ENCODE measurements at regions not wholly inside any gene's neighbourhood (a gene's known extent, or its start where the extent isn't known, plus 50 kb on each side); places are given as distances from the start of the nearest gene placed in this dataset.
A peak's percentile ranks its signal among the peaks of the same experiment; 100 is the strongest.

DNA sequence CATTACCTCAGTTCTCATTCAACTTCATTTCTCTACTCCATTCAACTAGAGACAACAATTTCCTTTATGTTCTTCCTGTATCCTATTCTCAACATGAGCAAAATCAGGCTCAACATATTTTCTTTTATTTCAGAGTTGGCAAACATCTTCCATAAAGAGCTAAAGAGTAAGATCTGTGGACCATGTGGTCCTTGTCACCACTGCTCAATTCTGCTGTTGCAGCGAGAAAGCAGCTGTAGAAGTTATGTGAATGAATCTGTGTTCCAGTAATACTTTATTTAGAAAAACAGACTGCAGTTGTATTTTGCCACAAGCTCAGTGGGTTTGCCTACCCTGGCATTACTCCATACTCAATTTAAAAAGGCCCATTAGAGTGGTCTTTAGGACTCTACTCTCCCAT lies 2057.3 kb downstream of the ARAP2 start:
- no peak for DNase-seq

DNA sequence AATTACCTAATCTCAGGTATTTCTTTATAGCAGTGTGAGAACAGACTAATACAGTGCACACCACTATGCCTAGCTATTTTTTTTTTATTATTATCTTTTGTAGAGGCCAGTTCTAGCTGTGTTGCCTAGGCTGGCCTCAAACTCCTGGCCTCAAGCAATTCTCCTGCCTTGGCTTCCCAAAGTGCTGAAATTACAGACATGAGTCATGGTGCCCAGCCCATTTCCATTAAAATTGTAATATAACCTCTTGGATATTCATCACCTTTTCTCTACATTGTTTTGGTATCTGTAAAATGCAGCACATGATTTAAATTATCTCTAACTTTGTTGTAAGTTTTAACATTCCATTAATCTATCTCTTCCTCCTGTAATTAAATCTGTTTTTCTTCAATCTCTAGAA lies 2052.9 kb downstream of the ARAP2 start:
- DNase-seq, result peak; percentile 29

DNA sequence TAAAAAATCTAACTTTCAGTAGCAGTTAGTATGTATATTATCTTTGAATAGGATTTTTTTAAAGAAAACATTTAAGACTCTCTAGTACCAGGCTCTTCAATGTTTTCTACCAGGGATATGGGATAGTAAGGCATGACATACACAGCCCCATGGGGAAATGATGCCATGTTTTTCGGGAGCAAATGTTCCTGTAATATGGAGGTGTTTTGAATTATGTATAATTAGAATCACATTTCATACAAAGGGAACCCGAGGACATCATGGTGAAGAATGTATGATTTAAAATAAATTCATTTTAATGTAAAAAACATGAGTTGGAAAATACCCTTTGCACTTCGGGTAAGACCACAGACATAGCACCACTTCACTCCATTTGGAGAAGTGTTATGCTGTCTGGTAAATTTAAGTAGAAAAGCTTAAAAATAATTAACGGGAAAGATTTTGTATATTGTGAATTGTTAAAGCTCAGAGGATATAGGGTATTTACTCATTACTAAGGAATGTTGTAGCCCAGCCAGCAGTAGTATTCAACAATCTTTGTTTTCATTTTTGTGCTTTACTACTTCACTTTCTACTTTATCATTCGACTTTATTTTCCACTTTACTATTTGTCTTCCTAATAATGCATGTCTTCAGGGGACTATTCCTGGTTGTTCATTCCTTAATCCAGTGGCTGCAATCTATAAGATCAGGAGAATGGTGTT lies 2050.7 kb downstream of the ARAP2 start:
- DNase-seq, result peak; percentile 73

DNA sequence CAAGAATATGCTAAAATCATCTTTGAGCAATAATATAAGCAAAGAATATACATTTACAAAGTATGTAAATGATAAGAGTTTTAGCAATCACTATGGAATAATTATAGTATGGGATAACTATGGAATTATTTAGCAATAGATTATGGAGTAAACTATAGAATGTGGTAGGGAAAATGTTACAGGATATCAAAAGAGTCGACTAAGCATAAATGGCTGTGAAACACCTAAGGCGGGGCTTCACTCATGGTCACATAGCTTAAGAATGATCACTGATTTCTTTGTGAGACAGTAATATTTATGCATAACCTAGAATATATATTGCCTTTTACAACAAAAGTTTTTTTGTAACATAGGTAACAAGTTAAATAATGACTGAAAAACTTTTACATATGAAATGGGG lies 2049.7 kb downstream of the ARAP2 start:
- DNase-seq, result no peak

DNA sequence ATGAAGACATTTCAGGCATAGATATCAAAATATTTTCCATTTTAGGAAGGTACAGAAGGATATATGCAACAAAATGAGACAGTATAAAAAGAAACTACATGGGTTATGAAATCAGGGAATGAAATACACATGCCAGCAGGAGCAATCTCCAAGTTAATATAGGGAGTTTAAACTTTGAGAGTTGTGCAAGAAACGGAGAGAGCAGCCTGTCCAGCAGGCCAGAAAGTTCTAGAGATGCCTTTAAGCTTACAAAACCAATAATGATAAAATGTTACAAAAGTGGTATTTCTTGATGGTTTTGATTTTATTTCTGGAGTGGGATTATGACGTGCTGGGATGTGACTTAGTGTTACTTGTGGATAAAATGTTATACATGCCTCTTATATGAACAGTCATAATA lies 2047.9 kb downstream of the ARAP2 start:
- no peak for DNase-seq

DNA sequence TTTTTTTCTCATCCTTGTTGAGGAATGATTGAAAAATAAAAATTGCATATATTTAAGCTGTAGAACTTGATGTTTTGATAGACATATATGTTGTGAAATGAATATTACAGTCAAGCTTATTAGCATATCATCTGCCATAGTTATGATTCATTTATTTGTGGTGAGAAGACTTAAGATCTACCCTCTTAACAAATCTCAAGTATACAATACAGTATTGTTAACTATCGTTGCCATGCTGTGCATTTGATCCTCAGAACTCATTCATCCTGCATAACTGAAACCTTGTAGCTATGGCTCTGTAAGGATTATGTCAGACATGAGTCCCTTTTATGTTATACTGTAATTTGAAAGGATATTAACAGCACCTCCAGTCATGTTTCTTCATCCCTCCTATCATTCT lies 2045.3 kb downstream of the ARAP2 start:
- no peak for DNase-seq

DNA sequence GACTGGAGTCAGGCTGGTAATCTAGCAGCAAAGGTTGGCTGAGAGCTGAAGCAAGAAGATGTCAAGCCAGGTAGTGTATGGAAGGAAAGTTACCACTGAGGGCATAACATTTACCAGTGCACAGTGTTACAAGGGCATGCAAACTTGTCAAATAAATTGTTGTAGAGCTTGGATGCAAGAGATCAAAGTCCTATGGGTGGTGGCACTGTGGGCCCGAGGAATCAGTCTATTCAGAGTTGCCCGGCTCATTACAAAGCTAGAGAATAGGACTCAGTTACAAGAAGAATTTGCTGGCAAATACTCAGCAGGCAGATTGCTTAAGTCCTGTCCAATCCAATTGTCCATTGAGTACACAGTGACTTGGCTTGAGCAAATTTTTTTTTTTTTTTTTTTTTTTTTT lies 2043.8 kb downstream of the ARAP2 start:
- no peak for DNase-seq

DNA sequence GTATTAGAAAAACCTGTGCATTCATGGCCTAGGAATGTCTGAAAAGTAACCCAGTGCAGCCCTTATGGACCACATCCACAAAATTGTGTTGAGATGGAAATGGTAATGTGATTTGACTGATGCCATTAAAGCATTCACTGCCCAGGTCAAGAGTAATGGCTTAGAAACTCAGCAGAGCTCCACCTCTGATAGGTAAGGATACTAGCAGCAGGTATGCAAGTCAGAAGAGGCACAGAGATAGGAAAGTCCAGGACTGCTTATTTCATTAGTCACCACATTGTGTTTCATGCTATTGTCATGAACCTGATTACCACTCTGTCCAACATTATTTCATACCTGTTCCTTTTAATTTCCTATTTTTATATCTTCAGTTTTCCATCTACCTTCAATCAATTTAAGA lies 2042.2 kb downstream of the ARAP2 start:
- DNase-seq, result no peak

DNA sequence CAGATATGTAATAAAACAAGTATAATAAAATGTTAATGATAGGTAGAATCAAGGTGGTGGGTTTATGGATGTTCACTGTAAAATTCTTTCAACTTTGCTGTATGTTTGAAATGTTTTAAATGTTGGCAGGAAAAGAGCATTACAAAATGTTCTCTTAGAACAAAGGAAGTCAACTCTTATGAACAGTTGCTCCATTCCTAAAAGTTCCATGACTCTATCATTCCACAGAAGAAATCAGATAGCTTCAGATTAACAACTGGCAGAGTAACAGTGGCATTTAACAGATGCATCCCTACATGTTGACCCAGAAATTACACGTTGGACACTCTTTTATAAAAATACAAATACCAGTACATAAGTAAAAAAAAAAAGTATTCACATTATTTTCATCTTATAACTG lies 2023.7 kb downstream of the ARAP2 start:
- no peak for DNase-seq

DNA sequence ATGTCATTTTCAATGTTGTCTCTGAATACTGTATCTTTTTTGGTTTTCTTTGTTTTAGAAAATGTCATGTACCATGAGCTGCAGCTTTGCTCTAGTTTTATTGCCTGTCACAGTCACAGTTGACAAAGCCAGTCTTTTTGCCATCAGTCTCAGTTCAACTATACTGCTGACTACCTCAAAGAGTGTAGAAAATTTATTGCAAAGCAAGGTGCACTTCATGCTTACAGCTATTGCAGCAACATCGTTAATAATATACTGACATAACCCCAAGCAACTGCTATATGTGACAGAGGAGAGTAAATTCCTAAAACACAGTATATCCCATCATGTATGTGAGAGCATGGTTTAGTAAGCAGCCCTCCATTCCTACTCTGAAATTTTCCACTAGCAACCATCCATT lies 2022.3 kb downstream of the ARAP2 start:
- DNase-seq, result no peak

DNA sequence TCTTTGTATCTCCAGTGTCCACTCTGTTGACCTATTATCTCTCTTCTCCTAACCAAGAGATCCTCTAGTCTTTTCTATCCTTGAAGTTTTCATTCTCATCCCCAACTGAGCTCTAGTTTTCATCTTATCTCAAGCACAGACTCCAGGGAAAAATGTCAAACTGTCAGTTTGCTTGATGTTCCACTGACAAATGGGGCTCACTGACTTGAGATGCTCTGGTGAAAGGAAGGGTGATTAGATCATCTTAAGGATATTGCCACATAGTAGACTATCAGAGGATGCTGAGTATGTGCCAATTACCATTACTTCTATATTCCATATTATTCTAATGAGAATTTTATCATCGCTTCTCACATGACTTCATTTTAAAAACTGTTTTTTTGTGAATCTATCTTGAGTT lies 2008.2 kb downstream of the ARAP2 start:
- no peak for DNase-seq

DNA sequence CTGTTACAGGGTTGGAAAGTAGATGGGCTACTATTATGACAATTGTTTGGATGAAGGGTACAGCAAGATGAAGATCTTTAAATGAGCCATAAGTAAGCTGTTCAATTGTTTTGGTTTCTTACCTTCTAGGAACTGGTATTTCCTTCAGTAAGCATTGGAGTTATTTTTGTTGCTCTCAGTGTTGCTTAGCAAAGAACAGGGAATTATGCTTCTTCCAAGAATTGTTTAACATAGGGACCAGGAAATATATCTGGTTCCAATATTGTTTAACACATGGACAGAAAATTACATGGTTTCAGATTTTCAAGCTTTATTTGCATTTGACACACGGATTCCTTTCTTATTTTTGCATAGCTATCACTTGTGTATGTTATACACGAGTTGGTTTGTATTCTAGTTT lies 1999.0 kb downstream of the ARAP2 start:
- no peak for DNase-seq

DNA sequence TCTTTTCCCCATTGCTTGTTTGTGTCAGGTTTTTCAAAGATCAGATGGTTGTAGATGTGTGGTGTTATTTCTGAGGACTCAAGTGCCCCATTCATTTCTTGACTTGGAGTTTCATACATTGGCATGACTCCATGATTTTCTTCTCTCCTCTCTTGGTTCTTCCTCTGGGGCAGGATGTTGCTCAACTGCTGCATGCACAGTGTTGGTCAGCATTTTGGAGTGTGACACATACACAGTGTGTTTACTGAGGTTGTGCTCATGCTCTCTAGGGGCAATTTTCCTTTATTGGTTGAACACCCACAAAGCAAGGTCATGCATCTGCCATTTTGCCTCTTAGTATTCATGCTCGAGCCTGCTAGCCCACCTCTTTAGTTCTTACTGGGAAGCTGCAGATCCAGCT lies 1993.8 kb downstream of the ARAP2 start:
- peak; percentile 52 for DNase-seq

DNA sequence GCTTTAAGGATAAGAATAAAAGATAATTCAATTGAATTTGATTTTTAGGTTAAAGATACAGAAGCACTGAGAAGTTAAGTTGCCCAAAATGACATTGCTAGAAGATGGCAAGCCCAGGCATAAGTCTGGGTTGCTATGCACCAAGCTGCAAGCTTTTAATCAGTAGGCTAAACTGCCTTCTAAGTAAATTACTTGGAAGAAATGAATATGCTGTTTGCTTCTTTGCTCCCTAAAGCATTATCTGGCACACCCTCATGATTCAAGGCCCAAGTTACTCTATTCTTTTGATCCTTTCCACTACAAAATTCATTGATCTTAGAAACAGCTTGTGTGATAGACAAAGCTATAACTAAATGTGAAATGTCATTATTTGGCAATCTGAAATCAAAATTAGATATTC lies 1991.1 kb downstream of the ARAP2 start:
- no peak for DNase-seq

DNA sequence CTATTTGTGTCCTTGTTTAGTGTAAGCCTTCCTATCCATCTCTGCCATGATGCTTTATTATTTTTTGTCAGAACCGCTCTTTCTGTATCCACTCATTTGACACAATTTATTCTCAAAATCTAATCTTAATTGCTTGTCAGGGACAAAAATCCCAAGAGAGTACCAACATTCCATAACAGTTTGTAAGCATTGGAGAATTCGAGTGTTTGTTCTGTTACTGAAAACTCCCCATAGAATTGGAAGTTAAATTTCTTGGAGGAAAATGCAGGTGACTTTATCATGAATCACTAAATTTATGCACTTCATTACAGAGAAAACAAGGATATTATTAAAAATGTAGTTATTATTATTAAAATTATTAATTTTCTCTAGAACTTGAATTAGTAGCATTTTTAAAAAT lies 1986.1 kb downstream of the ARAP2 start:
- peak; percentile 41 for DNase-seq

DNA sequence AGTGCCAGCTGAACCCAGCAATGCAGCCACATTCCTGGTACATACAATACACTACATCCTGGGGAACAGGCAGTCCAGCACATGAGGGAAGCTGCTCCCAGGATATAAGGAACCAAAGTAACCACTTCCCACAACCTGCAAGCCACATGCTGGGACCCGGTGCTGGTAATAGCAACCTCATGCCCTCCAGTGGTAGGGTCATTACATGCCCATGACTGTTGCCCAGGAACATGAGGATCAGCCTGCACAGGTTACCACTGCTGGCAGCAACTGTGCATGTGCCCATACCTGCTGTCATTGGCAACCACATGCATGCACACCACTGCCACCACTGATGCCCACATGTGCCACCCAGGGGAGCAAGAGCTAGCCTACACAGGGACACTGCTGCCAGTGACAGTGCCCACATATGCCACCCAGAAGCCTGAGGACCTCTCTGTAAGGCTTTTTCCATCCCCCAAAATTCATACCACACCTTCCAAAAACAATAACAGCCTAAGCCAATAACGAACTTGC lies 1982.5 kb downstream of the ARAP2 start:
- no peak for DNase-seq

DNA sequence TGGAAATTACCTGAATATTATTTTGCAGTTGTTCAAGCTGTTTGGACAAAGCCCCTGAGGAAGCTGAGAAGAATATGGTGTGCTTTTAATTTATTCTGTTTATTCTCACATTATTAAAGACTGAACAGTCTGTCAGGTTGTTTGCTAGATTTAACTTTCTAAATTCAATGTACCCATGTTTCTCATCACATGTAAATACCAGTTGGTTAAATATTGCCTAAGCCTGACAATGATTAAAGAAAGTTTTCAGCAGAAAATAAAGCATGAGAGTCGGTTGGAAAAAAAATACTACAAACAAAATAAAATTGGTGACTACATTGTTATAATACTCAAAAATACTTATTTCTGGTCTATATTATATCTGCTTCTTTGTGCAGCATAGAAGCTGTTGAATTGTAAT lies 1974.7 kb downstream of the ARAP2 start:
- DNase-seq, result no peak

DNA sequence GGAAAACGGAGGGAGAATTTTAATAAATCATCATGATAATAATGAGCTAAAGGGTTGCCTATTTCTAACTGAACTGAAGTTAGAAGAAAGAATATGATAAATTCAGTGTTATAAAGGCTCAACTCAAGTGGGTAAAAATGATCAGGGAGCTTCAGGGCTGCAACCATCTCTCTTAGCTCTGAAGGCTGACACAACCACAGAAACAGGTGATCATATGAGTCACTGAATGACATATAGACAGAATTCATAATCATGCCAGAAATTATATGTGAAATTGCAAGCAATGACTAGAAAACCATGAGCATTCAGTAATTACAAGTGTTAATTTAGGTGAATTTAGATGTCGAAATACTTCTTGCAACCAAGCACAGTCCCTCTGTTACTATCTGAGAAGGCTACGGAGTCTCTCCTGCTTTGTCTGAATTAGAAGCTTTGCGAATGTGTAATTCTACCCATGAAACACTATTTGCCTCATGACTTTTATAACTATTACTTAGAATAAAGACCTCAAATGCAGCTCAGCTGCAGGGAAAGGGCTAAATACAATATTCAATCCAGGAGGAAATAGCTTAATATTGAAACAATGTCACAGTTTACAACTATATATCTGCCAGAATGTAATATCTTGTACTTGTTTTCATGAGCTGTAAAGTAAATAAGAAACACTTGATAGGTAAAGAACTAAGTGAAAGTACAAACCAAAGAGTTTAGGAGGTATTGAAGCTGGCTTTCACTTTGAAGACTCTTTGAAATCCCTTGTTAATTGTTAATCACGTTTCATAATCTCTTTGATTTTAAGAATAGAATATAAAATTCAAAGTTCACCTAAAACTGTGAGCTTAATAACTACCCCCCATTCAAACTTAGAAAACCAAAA lies 1972.6 kb downstream of the ARAP2 start:
- no peak for DNase-seq

DNA sequence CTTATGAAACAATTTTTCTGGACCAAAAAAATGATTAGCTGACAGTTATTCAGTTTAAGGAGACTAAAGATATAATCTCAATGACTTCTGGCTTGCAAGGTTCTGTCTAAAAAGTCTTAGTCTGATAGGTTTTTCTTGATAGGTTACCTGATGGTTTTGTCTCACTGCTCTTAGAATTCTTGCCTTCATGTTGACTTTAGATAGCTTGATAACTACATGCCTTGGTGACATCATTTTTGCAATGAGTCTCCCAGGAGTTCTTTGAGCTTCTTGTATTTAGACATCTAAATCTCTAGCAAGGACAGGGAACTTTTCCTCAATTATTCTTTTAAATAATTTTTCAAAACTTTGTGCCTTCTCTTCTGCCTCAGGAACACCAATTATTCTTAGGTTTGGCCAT lies 1965.3 kb downstream of the ARAP2 start:
- no peak for DNase-seq

DNA sequence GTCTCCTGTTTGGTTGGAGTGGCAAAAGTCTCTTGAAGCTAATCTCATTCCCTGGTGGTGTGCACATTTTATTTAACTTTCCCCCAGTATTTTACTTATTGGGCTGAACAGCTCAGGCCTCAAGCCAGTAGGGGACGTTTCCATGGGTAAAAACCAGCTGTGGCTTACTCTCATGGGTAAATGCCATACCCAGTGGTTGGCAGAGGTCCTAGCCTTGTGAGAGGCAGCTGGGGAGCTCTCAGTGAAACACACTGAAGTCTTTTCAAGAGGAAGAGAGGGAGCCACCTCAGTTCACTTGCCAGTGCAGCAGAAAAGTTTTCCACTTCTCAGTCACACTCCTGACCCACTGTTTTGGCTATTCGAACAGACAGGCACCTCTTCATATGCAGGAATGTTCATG lies 1964.2 kb downstream of the ARAP2 start:
- DNase-seq, result no peak

DNA sequence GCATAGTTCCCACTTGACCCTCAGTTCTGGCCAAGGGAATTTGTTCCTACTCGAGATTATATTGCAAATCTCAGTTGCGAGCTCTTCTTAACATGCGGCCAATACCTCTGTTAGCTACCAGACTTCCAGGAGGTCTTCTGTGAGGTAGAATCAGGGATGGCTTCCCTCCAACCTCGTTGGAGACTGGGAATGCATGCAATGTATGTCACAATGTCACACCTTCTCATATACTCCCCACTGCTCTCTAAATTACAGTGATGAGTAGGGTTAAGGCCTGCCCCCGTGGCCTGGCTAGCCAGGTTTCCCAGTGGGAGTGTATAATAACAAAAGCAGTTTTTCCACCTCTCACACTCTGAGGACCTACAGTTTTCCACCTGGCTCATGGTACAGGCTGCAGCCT lies 1962.5 kb downstream of the ARAP2 start:
- no peak for DNase-seq

DNA sequence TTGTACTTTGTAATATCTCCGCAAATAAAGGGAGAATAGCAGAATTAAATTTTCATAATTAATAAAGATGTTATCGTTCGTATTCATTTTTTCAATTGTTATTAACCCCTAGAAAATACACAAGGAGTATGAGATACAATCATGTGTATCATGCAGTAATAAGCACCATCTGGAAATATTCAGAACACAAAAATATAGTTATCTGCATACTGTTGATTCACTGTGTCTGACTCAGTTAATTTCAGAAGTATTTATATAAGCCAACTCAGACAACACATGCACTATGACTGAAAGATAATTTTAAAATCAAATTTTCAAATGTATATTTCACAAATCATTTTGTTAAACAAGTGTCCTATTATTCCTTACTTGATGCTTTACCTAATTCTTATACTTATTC lies 1954.8 kb downstream of the ARAP2 start:
- DNase-seq, result peak; percentile 8

DNA sequence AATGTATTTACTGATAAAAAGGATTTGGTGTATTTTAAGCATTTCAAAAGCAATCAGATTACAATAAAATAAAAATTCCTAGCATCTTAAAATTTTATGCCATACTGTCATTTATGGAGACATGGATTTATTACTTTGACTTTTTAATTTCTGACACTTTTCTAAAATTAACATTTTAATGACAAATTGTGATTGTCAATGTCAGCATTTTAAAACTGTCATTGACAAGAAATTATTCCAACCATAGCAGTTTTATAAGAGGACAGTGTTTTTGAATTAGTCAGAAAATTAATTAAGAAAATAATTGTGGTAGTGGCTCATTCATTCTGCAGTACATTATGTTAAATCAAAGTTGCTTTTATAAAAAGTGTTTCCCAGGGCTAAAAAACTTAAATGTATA lies 1954.4 kb downstream of the ARAP2 start:
- DNase-seq, result no peak

DNA sequence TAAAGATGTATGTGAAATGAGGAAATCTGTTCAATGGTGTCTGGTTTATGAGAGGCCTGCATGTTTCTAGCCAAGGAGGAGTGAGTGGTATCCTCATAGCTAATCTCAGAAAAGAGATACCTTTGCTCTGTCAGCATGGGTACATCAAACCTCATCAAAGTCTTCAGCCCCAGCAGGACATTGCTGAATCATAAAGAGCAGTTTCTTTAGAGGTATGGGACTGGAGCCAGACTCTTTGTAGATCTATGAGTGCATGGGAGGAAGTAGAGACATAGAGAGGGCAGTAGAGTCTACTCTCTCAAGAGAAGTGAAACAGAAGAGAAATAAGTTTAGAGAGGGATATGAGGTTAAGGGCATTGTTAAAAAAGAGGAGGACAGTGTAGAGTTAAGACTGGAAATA lies 1950.9 kb downstream of the ARAP2 start:
- DNase-seq, result peak; percentile 64
